ENCODE measurements at regions not wholly inside any gene's neighbourhood (a gene's known extent, or its start where the extent isn't known, plus 50 kb on each side); places are given as distances from the start of the nearest gene placed in this dataset.

GRCh38 chr3:24968036-24968435, 460.0 kb upstream of the RARB start (continued):
- TF ChIP-seq EZH2 (IDR thresholded peaks at IDR 0.05; ENCODE audit: low read depth, unreplicated experiment) (no peak), JUNB (IDR thresholded peaks at IDR 0.05; ENCODE audit: unreplicated experiment) (no peak), CTCF (conservative IDR thresholded peaks at IDR 0.05; ENCODE audit: low read depth in 2 of 2) (no peak), EZH2phosphoT487 (IDR thresholded peaks at IDR 0.05; ENCODE audit: unreplicated experiment) (no peak), POLR2AphosphoS5 (IDR thresholded peaks at IDR 0.05; ENCODE audit: low read depth) (no peak)

GRCh38 chr3:24972491-24972890, 455.6 kb upstream of the RARB start:
- DNase-seq (ENCODE audit: low spot score) (no peak), ATAC-seq (no peak)
- Mint-ChIP-seq H3K36me3 (ENCODE audit: low read depth) (no peaks in the 10 kb centered on the region), H3K9me3 (peaks cover 13% of the 10 kb centered on the region; the same call in 2 of the 3 replicates), H3K4me3 (no peak overlapping the region), H3K27ac (no peak overlapping the region), H3K4me1 (no peaks in the 10 kb centered on the region), H3K27me3 (ENCODE audit: insufficient read depth, low read depth, poor library complexity) (peaks cover 2% of the 10 kb centered on the region)
- H3K9me2 ChIP-seq (ENCODE audit: insufficient read depth), result no peaks in the 10 kb centered on the region
- H3K36me3 ChIP-seq (ENCODE audit: insufficient read depth), result no peaks in the 10 kb centered on the region
- H3K27me3 ChIP-seq (ENCODE audit: insufficient read depth), result no peaks in the 10 kb centered on the region
- no peak overlapping the region for H3K27ac ChIP-seq (ENCODE audit: low read depth)
- no peaks in the 10 kb centered on the region for H3K4me1 ChIP-seq (ENCODE audit: insufficient read depth)
- H3F3A ChIP-seq (replicated peaks; ENCODE audit: low read depth), result no peaks in the 10 kb centered on the region
- no peak overlapping the region for H3K4me2 ChIP-seq
- H3K79me2 ChIP-seq (replicated peaks; ENCODE audit: insufficient read depth), result no peaks in the 10 kb centered on the region
- no peak overlapping the region for H3K4me3 ChIP-seq
- H2AFZ ChIP-seq, result no peak overlapping the region
- TF ChIP-seq EZH2 (IDR thresholded peaks at IDR 0.05; ENCODE audit: low read depth, unreplicated experiment) (no peak), STAT1 (IDR thresholded peaks at IDR 0.05; ENCODE audit: unreplicated experiment) (no peak), JUNB (IDR thresholded peaks at IDR 0.05; ENCODE audit: unreplicated experiment) (no peak), CREB1 (CRISPR knock-in tag; IDR thresholded peaks at IDR 0.05; ENCODE audit: low read depth) (no peak)
- TF ChIP-seq, protein P1, sequence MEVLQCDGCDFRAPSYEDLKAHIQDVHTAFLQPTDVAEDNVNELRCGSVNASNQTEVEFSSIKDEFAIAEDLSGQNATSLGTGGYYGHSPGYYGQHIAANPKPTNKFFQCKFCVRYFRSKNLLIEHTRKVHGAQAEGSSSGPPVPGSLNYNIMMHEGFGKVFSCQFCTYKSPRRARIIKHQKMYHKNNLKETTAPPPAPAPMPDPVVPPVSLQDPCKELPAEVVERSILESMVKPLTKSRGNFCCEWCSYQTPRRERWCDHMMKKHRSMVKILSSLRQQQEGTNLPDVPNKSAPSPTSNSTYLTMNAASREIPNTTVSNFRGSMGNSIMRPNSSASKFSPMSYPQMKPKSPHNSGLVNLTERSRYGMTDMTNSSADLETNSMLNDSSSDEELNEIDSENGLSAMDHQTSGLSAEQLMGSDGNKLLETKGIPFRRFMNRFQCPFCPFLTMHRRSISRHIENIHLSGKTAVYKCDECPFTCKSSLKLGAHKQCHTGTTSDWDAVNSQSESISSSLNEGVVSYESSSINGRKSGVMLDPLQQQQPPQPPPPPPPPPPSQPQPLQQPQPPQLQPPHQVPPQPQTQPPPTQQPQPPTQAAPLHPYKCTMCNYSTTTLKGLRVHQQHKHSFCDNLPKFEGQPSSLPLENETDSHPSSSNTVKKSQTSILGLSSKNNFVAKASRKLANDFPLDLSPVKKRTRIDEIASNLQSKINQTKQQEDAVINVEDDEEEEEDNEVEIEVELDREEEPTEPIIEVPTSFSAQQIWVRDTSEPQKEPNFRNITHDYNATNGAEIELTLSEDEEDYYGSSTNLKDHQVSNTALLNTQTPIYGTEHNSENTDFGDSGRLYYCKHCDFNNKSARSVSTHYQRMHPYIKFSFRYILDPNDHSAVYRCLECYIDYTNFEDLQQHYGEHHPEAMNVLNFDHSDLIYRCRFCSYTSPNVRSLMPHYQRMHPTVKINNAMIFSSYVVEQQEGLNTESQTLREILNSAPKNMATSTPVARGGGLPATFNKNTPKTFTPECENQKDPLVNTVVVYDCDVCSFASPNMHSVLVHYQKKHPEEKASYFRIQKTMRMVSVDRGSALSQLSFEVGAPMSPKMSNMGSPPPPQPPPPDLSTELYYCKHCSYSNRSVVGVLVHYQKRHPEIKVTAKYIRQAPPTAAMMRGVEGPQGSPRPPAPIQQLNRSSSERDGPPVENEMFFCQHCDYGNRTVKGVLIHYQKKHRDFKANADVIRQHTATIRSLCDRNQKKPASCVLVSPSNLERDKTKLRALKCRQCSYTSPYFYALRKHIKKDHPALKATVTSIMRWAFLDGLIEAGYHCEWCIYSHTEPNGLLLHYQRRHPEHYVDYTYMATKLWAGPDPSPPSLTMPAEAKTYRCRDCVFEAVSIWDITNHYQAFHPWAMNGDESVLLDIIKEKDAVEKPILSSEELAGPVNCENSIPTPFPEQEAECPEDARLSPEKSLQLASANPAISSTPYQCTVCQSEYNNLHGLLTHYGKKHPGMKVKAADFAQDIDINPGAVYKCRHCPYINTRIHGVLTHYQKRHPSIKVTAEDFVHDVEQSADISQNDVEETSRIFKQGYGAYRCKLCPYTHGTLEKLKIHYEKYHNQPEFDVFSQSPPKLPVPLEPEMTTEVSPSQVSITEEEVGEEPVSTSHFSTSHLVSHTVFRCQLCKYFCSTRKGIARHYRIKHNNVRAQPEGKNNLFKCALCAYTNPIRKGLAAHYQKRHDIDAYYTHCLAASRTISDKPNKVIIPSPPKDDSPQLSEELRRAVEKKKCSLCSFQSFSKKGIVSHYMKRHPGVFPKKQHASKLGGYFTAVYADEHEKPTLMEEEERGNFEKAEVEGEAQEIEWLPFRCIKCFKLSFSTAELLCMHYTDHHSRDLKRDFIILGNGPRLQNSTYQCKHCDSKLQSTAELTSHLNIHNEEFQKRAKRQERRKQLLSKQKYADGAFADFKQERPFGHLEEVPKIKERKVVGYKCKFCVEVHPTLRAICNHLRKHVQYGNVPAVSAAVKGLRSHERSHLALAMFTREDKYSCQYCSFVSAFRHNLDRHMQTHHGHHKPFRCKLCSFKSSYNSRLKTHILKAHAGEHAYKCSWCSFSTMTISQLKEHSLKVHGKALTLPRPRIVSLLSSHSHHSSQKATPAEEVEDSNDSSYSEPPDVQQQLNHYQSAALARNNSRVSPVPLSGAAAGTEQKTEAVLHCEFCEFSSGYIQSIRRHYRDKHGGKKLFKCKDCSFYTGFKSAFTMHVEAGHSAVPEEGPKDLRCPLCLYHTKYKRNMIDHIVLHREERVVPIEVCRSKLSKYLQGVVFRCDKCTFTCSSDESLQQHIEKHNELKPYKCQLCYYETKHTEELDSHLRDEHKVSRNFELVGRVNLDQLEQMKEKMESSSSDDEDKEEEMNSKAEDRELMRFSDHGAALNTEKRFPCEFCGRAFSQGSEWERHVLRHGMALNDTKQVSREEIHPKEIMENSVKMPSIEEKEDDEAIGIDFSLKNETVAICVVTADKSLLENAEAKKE (CRISPR knock-in tag; IDR thresholded peaks at IDR 0.05), result no peak
- no peaks in the 10 kb centered on the region for H4K20me1 ChIP-seq (replicated peaks; ENCODE audit: insufficient read depth)
